T-helper 2 cell (primary cell): ENCODE measurements at regions not wholly inside any gene's neighbourhood (a gene's known extent, or its start where the extent isn't known, plus 50 kb on each side); places are given as distances from the start of the nearest gene placed in this dataset.
A peak's percentile ranks its signal among the peaks of the same experiment; 100 is the strongest.

Experiments
- DNase-seq, 5 experiments: peaks; one replicate each; pipeline versions ENCODE4 v3.0.0 to v3.0.0-alpha.2; 2012 to 2022

DNA sequence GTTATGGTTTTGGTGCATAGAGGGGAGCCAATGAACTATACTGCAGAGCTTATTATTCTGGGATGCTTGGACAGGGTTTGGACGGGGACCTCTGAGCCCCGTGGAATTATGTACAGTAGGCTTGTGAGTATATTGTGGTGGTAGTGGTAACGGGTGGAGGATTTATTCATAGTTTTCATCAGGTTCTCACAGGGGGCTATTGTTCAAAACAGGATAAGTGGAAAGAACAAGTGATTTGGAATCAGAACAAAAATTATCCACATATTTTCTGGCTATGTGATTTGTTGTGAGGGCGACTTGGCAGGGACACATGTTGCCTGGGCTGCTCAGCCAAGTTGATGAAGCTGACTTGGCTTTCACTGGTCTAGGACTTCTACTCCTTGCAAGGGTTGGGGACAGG lies 64.6 kb upstream of the ELOVL5 start:
- no peak for DNase-seq

DNA sequence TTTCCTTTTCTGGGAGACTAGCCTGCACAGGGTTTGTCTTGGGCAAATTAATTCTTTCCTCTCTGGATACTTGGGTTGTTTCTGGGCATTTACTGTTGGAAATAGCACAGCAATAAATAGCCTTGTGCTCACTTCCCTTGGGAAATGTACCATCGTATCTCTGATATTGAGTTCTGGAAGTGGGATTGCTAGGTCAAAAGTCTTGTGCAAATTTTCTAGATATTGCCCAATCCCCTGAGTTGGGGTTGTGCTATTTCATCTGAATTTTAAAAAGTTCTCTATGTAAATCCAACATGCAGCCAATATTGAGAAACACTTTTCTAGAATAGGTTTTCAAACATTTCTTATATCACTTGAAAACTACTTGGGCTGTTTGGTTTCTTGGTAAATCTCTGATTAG lies 64.0 kb upstream of the ELOVL5 start:
- no peak for DNase-seq

DNA sequence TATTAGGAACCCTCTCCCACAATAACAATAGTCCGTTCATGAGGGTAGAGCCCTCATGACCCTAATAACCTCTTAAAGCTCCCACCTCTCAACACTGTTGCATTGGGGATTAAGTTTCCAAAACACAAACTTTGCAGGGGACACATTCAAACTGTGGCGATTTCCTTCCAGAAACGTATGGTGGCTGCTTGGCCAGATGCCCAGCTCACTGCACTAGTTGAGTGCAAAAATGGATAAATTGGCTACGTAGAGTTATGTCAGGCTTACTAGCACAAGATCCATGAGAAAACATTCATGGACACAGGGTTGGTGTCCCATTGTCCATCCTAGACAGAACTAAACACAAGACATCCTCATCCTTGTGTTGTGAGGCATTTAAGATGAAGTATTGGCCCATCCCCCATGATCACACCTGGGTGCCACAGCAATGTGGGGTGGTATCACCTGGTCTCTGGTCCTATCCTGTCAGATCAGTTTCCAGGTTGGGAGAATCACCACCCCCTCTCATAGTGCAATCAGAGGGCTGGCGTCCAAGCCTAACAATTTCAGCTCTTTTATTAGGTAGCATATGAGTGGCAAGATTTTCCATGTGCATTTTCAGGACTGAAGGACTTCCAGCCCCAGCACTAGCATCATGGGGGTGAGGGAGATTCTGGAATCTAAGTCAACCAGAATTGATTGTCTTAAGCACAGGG lies 63.4 kb upstream of the ELOVL5 start:
- DNase-seq, result no peak

DNA sequence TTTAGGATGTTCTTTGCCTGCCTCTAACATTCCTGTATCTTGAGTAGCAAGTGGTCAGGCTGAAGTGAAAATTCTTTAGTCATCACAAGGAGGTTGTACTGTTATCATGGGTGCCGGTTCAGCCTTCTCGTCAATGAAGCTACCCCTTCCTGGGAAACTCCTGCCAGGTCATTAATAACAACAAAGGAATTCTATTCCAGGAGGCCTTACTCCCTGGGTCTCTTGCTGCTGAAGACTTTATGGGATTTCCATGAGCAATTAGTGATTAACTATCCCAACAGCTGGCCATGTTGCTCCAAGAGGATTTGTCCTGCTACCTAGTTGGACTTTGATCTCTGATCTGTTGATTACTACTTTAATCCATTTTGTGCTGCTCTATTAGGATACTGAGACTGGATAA lies 62.7 kb upstream of the ELOVL5 start:
- DNase-seq, result no peak

DNA sequence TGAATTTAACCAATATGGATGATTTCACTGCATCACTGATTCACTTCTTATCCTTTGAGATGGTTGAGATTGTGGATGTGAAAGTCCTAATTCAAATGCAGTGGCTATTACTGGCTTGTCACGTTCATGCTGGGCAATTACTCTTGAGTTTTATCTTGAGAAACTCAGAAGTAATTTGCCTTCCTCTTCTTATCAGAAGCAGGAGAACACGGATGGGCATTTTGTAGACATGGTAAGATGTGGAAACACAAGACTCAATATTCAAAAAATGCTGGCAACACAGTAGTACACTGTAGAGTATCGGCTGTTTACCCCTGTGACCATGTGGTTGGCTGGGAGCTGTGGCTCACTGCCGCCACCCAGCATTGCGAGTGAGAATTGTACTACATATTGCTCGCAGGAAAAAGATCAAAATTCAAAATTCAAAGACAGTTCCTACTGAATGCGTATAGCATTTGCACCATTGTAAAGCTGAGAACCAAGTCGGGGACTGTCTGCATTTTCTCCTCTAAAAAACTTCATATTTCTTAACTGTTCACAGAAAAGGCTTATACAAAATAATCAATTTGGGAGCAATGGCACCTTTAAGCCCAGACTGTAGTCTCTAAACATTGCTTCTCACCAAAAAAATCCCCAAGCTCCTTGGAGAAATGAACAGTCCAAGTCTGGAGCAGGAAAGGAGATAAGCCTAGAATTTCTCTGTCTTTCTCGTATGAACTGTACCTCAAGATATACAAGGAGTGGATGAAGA lies 61.9 kb upstream of the ELOVL5 start:
- peak; percentile 20 to 81 (median 41) for DNase-seq

DNA sequence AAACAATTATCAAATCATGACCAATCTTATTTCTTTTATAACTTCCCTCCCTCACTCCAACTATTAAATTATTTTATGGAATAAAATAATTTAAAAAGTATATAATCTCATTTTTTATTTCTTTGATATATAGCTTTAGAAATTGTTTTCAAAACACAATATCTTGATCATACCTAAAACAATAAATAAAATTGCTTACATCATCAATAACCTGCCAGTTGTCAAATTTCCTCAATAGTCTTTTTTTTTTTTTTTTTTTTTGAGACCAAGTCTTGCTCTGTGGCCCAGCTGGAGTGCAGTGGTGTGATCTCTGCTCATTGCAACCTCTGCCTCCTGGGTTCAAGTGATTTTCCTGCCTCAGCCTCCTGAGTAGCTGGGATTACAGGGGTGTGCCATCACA lies 60.1 kb upstream of the ELOVL5 start:
- DNase-seq, result no peak

DNA sequence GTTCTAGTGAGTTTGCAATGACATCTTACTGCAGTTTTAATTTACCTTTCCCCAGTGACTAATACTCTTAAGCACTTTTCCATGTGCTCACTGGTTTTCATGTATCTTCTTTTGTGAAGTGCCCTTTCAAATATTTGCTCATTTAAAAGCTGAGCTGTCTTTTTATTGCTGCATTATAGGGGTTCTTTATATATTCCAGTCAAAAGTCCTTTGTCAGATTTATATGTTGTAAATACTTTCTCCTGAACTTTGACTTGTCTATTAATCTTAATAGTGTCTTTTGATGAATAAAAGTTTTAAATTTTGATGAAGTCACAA lies 50.2 kb upstream of the ELOVL5 start:
- no peak for DNase-seq

DNA sequence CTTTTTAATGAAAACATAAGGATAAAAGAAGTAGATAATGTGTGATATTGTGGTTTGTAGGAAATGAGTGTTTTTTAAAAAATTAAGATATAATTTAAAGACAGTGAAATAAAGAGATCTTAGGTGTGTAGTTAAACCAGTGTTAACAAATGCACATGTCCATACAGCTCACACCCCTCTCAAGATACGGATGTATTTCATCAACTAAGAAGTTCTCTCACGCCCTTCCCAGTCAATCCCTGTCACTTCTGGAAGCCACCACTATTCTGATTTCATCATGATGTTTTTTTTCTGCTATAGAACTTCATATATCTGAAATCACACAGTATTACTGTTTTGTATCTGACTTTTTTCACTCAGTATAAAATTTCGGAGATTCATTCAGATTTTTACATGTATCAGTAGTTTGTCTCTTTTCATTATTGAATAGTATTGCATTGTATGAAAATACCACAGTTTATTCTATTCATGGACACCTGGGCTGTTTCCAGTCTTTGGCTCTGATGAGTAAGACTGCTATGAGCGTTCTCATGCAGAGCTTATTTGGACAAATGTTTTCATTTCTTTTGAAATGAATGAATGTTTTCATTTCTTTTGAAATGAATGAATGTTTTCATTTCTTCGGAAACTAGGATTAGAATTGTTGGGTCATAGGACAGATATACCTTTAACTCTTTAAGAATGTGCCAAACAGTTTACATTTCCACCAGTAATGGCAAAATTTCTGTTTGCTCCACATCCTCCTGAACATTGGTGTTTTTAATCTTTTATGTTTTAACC lies 49.7 kb upstream of the ELOVL5 start:
- no peak for DNase-seq
